NCI-H446 treated with DMSO at 0.1 percent for 48 hours (cell line): ENCODE measurements at regions not wholly inside any gene's neighbourhood (a gene's known extent, or its start where the extent isn't known, plus 50 kb on each side); places are given as distances from the start of the nearest gene placed in this dataset.

Experiments used
- DNase-seq: peaks from one replicate; lab custom pipeline; 2025; lab: John Stamatoyannopoulos, UW

- no peak for DNase-seq
Observed at GRCh38 chr2:128726236-128726635, 407.6 kb upstream of the HS6ST1 start.

DNA sequence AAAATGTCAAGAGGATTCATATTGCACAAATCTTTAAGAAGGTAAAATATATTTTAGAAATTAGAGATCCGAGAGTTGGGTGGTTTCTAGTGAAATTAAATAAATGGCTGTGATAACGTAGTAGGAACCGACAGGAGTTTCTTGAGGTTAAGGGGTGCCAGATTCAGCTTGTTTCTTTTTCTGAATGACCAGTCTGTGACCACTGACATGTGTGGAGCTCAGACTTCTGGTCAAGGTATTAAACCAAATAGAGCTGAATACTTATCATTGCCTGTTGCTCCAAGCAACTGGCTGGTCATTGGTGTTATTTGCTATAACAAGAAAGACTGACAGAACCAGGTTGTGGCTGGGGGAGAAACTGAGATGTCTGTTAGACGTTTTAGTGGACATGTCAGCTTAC, 408.2 kb upstream of the HS6ST1 start:
- no peak for DNase-seq

GRCh38 chr2:128727404-128727803, 408.7 kb upstream of the HS6ST1 start:
- DNase-seq, result no peak

DNA sequence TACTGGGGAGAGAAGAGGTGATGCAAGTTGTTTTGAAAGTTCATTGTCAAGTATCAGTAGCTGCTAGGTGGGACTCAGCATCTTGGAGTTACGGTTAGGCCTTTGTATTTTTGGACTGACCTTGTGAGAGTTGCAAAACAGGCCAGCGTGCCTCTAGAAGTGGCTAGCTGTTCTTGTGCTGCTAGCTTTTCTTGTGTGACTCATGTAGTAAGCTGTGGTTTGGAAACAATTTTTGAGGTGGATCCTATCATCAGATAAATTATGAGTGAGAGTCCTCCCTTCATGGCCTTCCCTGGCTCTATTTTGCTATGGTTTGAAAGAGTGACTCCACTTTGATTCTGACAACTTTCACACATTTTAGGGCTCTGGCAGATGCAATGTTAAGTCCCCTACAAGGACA, 409.2 kb upstream of the HS6ST1 start:
- DNase-seq, result no peak

DNA sequence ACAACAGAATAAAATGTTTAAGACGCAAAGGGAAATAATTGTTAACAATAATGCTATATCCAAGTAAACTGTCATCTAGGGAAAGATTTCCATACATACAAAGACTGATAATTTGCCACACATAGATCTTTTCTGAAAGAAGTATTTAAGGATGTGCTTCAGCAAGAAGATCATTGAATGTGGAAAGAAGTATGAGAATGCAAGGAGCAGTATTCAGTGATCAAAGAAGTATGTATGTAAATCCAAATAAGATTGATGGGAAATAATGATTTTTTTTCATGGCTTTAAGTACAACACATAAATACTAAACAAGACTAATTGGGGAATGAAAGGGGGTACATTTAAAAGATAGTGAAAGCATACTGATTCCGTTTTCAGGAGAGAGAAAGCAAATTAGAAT, 410.4 kb upstream of the HS6ST1 start:
- DNase-seq, result no peak

DNA sequence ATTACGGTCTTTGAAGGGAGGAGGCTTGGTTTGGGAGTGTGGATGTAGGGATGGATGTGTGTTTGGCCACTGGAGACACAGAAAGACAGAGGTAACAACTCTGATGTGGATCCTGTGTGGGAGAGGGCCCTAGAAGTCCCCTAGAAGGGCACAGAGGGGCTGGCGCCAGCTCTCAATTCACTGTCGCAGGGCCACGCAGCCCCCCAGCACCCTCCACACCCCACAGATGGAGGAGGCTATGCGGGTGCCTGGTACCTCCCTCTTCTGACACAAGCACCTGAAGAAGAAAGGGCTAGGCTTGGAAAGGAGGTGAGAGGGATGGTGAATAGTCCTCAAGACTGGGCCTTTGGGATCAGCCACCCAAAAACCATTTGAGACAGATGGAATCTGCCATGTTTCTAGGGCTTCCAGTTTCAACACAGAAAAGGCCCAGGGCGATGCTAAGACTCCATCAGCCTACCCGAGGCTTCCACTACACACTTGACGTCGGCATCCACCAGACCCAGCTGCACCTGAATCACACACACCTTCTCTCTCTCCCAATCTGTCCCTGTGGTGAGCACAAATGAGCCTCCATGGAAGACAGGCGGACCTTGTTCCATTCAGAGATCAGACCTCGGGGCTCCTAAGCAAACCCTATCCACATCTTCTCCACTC, 413.5 kb upstream of the HS6ST1 start:
- DNase-seq, result no peak

GRCh38 chr2:128732976-128733431, 414.3 kb upstream of the HS6ST1 start:
- DNase-seq, result no peak

DNA sequence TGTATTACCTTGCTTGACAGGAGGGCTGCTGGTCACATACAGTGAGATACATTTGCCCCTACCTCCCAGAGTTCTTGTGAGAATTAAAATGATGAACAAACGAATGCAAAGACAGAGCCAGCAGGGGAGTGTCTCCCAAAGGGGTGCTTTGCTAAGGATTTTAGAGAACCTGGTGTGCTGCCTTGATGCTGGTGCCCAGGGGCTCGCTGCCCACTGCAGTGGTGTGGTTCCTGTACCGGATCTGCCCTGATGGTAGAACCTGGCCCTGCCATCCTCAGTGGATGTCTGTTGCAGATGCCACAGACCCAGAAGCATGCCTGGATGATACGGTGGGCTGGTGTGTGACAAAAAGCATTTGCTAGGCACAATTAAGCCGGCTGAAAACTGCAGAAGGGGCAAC, 414.8 kb upstream of the HS6ST1 start:
- no peak for DNase-seq

DNA sequence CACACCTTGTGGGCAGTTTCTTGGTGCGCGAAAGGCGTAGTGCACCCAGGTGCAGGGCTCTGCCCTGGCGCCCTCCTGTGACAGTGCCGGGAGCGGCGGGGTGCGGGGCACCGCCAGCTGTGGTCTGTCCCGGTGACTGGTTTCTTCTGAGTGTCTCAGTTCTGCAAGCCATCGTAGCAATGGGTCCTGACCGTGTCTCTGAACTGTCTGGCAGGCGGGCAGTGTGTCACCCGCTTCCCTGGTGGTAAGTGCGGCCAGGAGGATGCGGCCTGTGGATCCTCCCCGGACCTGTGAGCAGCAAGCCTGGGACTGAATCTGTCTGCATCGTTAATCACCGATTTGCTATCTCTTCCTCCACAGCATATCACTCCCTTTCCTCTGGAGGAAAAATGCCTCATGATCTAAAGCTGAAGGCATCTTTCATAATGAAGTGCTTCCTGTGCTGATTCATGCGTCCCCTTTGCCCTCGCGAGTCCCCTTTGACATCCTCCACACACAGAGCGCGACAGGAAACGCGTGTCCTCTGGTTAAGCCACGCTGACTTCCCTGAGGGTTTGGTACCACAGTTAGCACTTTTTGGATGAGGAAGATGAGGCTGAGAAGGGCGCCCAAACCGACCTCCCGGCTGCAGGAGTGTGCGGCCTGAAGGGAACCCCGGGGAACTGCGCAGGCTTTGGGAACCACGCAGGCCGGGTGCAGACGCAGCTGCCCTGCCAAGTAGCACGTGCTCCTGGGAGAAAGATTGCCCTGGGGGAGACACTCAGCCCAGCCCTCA, 416.0 kb upstream of the HS6ST1 start:
- DNase-seq, result no peak

GRCh38 chr2:128735296-128735960, 416.8 kb upstream of the HS6ST1 start:
- DNase-seq, result no peak

- DNase-seq, result no peak
Observed at GRCh38 chr2:128736046-128736688, 417.5 kb upstream of the HS6ST1 start.

GRCh38 chr2:128736689-128737545, 418.2 kb upstream of the HS6ST1 start:
- no peak for DNase-seq

- no peak for DNase-seq
Observed at GRCh38 chr2:128737546-128737826, 418.8 kb upstream of the HS6ST1 start.

- DNase-seq, result no peak
Observed at GRCh38 chr2:128738446-128739110, 419.9 kb upstream of the HS6ST1 start.

- no peak for DNase-seq
Observed at GRCh38 chr2:128742467-128742866, 423.8 kb upstream of the HS6ST1 start.

- no peak for DNase-seq
Observed at GRCh38 chr2:128745946-128746345, 427.3 kb upstream of the HS6ST1 start.

GRCh38 chr2:128746356-128746755, 427.7 kb upstream of the HS6ST1 start:
- no peak for DNase-seq

DNA sequence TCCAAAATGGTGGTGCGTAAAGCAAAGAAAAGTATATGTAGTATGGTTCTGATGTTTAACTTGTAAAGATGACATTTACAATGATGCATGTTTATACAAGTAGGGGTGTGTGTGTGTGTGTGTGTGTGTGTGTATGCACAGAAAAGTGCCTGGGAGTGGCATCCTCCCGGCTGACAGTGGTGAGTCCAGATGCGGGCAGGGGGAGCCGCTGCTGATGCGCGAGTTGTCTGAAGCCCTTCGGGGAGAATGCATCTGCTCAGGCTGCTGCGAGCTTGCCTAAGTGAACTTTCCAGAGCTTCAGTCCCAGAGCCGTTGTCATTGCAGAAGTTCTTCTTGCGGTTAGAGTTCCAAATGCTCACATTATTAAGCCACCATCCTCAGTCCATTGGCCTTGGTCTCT, 429.7 kb upstream of the HS6ST1 start:
- no peak for DNase-seq

DNA sequence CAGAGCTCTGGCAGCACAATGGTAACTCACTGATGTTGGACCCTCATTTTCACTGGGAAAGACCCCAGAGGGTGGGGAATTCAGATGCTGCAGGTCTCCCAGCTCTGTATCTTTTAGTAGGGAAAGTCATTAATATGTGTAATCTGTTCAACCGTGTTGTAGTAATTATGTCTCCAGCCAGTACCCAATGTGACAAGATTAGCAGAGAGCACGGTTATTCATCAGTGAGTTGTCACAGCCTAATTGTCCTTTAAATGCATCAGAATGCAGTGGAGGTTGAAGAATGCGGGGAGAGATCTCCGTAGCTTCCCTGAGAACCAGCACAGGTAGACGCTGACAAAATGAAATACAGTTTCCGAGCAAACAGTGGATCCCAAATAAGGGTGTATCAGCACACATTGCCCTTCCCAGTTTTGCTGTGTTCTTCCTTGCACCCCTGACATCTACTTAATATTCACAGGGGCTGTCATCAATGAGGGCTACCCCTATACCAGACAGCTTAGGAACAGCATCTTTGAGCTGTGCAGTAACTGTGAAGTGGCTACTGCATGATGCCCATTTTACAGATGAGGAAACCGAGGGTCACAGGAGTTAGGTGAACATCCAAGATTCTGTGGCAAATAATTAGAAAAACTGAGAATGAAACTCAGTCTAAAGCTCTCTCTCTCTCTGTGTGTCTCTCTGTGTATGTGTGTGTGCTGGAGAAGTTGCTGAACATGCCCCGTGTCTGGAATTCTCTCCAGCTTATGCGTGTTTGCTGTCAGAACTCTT, 430.4 kb upstream of the HS6ST1 start:
- no peak for DNase-seq

DNA sequence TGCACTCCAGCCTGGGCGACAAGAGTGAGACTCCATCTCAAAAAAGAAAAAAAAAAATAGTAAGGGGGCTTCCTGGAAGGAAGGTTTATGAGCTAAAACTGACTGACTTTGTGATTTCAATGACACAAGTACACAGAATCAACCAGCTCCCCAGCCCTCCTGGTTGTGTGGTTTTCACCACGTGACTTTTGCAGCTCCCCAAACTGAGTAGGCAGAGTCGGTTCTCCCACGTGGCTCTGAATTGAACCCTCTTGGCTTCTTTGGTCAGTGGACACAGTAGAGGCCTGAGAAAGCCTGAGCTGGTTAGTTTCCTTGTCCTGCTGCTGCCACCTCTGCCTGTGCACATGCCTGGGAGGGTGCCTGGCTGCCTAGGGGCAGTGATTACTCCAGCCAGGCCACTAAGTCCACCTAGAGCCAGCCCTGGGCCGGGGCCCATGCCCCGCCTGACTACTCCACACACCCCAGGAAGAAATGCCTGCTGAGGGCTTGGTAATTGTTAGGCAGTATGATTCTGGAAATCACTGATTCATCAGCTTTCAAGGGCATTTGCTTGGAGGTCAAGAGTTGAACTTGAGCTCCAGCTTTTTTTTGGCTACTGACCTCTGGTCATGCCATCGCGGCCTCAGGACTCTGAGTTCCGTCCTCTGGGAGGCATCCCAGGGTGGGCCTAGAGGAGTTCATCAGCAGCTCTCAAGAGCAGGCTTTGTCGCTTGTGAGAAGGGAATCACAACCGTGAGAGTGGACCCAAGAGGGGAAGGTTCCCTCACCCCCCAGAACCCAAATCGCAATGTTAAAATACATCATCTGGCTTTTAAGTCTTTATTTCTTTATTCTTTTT, 431.9 kb upstream of the HS6ST1 start:
- DNase-seq, result no peak
